ENCODE measurements at regions not wholly inside any gene's neighbourhood (a gene's known extent, or its start where the extent isn't known, plus 50 kb on each side); places are given as distances from the start of the nearest gene placed in this dataset.
"Not testable (repeated sequence)": the region's sequence is repeated elsewhere in the genome, so short reads cannot be mapped to it uniquely, and the experiment has no call there.

- DNase-seq (ENCODE audit: low spot score): no peak
Measured at GRCh38 chr17:72366626-72367025, 245.8 kb downstream of the SOX9 start.

- DNase-seq (ENCODE audit: low spot score): no peak
Measured at GRCh38 chr17:72368191-72368590, 247.4 kb downstream of the SOX9 start.

- DNase-seq (ENCODE audit: low spot score): peak; percentile 93
Measured at GRCh38 chr17:72369366-72369765, 248.5 kb downstream of the SOX9 start.

- no peak for DNase-seq (ENCODE audit: low spot score)
Measured at GRCh38 chr17:72370819-72371218, 250.0 kb downstream of the SOX9 start.

- DNase-seq (ENCODE audit: low spot score): no peak
Measured at GRCh38 chr17:72372185-72372584, 251.4 kb downstream of the SOX9 start.

GRCh38 chr17:72373910-72374741 lies 253.3 kb downstream of the SOX9 start:
- DNase-seq (ENCODE audit: low spot score): peak; percentile 92

- DNase-seq (ENCODE audit: low spot score): no peak
Measured at GRCh38 chr17:72376526-72377345, 255.9 kb downstream of the SOX9 start.

- no peak for DNase-seq (ENCODE audit: low spot score)
Measured at GRCh38 chr17:72378414-72379390, 257.9 kb downstream of the SOX9 start.

GRCh38 chr17:72379516-72379915 lies 258.7 kb downstream of the SOX9 start:
- no peak for DNase-seq (ENCODE audit: low spot score)

GRCh38 chr17:72380120-72380519 lies 259.3 kb downstream of the SOX9 start:
- DNase-seq (ENCODE audit: low spot score): no peak

GRCh38 chr17:72380737-72381136 lies 259.9 kb downstream of the SOX9 start:
- no peak for DNase-seq (ENCODE audit: low spot score)

GRCh38 chr17:72381597-72382397 lies 261.0 kb downstream of the SOX9 start:
- no peak for DNase-seq (ENCODE audit: low spot score)

- DNase-seq (ENCODE audit: low spot score): no peak
Measured at GRCh38 chr17:72382971-72383722, 262.3 kb downstream of the SOX9 start.

GRCh38 chr17:72385475-72385874 lies 264.7 kb downstream of the SOX9 start:
- DNase-seq (ENCODE audit: low spot score): no peak

GRCh38 chr17:72386173-72386572 lies 265.4 kb downstream of the SOX9 start:
- DNase-seq (ENCODE audit: low spot score): not testable (repeated sequence)

GRCh38 chr17:72386619-72387237 lies 265.9 kb downstream of the SOX9 start:
- no peak for DNase-seq (ENCODE audit: low spot score)

- no peak for DNase-seq (ENCODE audit: low spot score)
Measured at GRCh38 chr17:72387487-72387886, 266.7 kb downstream of the SOX9 start.

- no peak for DNase-seq (ENCODE audit: low spot score)
Measured at GRCh38 chr17:72387969-72388368, 267.1 kb downstream of the SOX9 start.

- DNase-seq (ENCODE audit: low spot score): no peak
Measured at GRCh38 chr17:72388765-72389473, 268.1 kb downstream of the SOX9 start.

Data from cerebellar cortex (tissue), 1 donor.